SK-N-MC (cell line): ENCODE measurements at regions not wholly inside any gene's neighbourhood (a gene's known extent, or its start where the extent isn't known, plus 50 kb on each side); places are given as distances from the start of the nearest gene placed in this dataset.

ENCODE experiments used
- EZH2 ChIP-seq: fragments of 200-600 bp; sonication (generic); IDR thresholded peaks from one replicate; pipeline ENCODE4 v1.6.1; 2017; ENCODE audit warnings: antibody characterized with exemption
- POLR2AphosphoS5 ChIP-seq: IDR thresholded peaks from 2 replicates; pipeline ENCODE4 v1.6.1; 2012; ENCODE audit warnings: mild to moderate bottlenecking, low read depth, low read length, borderline replicate concordance

DNA sequence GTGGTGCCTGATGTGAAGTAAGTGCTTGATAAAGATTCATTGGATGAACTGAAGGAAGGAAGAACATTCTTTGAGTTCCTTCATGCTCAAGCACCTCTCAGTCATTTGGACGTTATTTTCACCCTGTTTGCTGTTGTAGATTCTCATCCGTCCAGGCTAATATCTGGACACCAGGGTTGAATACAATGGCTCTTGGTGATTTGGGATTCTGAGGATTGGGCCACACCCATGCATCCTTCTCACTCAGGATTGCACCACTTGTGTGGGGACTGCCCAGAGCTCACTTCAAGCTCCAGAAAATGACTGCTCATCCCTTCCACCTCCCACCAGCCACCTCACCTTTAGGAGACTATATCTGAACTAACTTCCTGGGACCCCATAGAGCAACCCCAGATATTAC lies 117.1 kb upstream of the IPO9 start:
- TF ChIP-seq POLR2AphosphoS5 (no peak), EZH2 (no peak)
